GM15510 (cell line): ENCODE measurements at regions not wholly inside any gene's neighbourhood (a gene's known extent, or its start where the extent isn't known, plus 50 kb on each side); places are given as distances from the start of the nearest gene placed in this dataset.

ENCODE experiments used
- POLR2A ChIP-seq: IDR thresholded peaks from 3 replicates; pipeline ENCODE4 v1.6.1; 2011; ENCODE audit warnings: borderline replicate concordance; ENCODE audit not compliant: insufficient read length; ENCODE audit errors: extremely low read depth

DNA sequence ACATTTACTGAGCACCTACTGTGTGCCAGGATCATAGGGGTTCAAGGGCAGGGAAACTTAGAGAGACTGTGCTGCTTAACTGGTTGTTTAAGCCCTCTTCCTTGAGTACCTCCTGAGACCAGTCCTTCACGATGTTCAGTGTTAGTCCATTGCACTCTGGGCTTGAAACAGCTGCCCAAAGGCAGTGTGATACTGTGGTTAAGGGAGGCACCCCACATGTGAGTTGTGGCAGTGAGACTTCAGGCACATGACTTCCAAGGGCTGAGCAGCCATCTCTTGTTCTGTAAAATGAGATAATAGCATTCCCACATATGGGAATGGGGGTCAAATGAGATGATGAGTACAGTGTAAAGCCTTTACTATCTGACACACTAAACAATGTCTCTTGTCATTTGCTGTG, 75.1 kb downstream of the LINGO1 start:
- TF ChIP-seq POLR2A = no peak

DNA sequence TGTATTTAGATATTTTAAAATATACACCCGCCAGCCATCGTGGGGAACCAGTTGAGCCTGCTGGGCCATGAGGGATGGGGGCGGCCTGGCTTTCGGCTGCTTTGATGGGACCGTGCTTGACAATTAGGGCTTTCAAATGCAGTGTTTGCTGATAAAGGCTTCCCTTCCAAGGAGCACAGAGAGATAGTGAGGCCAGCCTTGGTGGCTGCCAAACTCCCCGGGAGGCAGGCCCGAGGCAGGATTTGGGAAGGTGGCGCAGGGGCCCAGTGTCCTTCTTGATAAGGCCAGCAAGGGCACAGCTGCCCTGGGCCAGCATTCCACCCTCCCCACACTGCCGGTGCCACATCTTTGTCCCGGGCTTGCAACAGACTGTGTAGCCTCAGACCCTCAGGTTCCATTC, 75.6 kb downstream of the LINGO1 start:
- TF ChIP-seq POLR2A = no peak

DNA sequence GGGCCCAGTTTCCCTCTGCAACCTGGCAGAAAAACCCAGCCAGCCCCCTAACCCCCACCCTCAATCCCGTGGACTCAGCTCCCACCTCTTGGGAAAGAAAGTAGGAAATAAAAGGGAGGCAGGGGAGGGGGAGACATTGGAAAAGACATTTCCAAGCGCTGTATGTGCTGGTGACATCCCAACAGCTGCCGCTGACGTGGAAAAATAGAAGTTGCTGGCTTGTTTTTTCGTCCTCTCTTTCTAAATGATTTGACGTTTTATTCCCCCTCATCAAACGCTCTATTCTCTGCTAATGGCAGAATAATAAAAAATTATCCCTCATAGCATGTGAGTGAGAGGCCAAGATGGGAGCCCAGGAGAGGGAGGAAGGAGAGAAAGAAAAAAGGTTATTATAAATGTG, 76.1 kb downstream of the LINGO1 start:
- TF ChIP-seq POLR2A = no peak

DNA sequence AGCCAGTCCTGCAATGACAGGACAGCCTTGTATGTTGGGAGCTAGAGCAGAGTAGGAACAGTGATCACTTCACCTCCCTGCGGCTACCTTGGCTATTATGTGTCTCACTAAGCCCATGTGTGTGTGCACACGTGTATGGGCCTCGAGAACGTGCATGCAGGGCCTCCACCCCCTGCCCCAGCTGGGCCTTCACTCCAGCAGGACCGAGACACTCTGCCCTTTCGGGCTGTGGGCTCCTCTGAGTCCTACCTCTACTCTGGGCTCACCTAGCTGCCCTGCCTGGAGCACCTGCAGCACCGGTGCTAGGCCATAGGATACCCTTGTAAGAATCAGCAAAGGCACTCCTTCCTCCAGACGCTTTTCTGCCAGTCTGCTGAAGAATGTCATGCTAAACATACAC, 77.5 kb downstream of the LINGO1 start:
- TF ChIP-seq POLR2A = no peak

DNA sequence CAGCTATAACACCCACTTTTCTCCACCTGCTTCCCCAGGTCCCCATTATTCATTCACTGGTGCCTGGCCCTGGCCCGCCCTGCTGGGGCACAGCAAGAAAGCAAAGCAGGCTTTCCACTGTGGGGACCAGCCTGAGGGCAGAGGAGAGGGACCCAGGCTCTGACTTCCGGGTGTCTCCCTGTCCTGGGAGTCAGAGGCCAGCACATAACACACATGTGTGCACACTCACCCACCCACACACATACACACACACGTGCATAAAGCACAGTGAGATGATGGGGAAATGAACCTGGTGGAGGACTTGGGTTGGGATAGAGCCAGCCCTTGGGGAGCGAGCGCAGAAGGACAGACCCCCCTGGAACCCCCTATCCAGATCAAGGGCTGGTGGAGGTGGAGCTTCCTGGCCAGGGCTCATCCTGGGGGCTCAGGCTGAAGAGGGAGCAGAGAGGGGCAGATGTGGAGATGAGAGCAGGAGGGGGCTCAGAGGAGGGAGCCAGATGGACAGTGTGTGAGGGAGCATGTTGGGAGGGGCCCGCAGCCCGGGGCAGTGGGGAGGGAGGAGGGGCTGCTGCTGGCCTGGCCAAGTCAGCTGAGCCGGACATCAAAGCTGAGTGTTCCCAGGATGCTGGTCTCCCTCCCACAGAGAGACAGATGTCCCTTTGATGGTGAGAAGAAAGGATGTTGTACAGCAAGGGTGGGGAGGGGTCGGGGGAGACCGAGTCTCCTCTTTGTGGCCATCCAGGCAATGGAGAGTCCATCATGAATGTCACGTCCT, 78.2 kb downstream of the LINGO1 start:
- TF ChIP-seq POLR2A = no peak

DNA sequence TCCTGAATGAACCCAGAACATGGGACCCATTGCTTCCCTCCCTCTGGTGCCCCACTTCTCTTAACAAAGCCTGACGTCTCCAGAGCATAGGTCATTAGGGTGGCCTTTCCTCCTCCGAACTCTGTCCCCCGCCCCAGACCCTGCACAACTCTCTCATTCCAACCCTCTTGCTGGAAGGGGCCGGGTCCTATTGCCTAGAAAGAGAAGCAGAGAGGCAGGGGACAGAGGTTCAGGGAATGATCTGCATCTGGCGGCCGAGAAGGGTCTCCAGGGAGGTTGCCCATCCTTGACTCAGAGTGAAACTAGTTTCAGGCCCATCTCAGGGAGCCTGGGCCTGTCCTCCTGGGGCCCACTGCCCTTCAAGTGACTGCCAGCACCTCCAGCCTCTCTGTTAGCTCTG, 79.0 kb downstream of the LINGO1 start:
- TF ChIP-seq POLR2A = no peak

DNA sequence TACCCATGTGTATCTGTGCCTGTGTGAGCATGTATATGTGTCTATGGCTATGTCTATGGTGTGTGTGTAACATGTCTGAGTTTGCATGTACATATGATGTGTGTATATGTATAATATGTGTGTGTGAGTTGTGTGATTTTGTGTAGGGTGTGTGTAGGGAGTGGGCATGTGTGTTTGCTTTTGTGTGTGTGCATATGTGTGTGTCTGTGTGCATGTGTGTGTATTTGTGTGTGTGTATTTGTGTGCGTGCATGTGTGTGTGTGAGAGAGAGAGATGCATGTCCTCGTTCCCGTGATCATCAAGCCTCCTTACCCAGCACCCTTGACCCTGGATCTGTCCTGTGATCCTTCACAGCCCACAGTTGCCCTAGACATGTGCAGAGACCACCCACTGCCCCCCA, 79.5 kb downstream of the LINGO1 start:
- no peak for TF ChIP-seq POLR2A

DNA sequence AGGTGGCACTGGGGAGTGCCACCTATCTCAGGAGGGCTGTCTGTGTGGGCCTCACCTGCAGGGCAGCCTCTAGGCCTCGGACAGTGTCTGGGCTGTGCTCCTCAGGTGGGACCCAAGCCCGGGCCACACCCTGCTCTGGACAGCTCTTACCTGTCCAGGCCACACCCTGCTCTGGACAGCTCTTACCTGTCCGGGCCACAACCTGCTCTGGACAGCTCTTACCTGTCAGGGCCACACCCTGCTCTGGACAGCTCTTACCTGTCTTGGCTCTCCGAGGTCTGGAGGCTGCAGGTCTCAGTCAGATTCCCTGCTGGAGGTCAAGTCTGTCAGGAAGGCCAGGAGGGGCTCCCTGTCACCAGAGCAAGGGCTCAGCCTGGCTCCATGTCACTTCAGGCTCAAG, 80.6 kb downstream of the LINGO1 start:
- TF ChIP-seq POLR2A = no peak

DNA sequence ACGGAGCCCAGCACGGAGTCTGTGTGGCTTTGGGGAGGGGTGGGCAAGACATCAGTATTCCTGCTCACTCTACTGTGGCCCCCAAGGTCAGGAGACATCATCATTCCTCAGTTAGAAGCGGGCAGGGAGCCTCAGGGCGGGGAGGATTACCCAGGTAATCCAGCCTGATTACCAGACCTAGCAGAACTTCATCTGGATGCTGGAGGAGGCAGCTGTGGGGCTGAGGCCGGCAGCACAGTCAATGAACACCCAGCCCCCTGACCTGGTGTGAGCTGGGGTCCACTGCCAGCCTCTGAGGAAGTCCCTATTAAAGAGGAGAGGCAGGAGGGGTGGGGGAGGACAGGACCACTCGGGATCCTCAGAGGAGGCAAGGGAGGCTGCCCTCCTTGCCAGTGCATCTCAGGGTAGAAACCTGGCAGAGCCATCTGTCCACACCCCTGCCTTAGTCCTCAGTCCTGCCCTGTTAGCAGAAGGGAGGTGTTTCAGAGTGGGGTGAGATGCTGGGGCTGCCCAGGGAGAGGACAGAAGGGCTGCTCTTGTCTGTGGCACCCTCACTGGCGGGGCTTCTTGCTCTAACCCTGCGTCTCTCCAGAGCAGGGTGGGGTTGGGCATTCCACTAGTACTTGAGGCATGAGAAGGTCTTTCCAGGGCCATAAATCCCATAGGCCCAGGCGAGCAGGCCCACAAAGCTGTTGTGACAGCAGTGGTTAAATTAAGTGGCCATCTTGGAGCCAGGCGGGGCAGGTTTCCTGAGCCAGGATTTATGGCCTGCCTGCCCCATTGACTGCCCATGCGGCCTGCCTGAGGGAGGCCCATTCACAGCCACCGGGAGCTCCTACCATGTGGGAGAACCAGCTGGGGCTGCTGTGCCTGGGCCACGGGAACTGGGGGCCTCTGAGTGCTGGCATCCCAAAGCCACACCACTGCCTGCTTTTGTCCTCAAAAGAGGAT, 82.1 kb downstream of the LINGO1 start:
- no peak for TF ChIP-seq POLR2A

DNA sequence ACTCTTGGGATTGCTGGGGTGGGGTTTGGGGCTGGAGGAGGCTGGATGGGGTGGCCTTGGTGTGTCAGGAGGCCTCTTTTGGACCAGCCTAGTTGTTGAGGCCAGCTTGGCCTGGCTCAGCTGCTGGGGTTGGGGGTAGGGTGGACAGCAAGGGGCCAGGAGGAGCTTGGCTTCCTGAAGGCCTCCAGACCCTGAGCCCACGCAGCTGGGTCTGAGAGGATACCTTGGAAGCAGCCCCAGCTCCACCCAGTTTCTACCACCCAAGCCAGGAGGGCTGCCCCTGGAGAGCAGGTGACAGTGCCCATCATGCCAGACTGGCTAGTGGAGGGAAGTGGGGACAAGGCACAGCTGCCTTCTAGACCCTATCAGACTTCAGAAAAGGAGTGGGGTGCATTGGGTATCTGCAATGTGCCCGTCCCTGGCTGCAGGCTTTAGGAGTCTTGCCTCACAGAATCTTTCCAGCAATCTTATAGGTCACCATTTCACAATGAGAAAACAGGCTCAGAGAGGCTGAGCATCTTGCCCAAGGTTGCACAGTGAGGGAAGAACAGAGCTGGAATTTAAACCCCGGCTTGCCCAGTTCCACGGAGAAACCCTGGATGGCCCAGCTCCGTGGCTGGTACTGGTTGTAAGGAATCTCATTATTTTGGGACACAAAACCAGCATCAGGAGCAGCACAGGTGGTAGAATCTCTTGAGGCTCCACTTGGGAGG, 83.0 kb downstream of the LINGO1 start:
- TF ChIP-seq POLR2A = no peak

DNA sequence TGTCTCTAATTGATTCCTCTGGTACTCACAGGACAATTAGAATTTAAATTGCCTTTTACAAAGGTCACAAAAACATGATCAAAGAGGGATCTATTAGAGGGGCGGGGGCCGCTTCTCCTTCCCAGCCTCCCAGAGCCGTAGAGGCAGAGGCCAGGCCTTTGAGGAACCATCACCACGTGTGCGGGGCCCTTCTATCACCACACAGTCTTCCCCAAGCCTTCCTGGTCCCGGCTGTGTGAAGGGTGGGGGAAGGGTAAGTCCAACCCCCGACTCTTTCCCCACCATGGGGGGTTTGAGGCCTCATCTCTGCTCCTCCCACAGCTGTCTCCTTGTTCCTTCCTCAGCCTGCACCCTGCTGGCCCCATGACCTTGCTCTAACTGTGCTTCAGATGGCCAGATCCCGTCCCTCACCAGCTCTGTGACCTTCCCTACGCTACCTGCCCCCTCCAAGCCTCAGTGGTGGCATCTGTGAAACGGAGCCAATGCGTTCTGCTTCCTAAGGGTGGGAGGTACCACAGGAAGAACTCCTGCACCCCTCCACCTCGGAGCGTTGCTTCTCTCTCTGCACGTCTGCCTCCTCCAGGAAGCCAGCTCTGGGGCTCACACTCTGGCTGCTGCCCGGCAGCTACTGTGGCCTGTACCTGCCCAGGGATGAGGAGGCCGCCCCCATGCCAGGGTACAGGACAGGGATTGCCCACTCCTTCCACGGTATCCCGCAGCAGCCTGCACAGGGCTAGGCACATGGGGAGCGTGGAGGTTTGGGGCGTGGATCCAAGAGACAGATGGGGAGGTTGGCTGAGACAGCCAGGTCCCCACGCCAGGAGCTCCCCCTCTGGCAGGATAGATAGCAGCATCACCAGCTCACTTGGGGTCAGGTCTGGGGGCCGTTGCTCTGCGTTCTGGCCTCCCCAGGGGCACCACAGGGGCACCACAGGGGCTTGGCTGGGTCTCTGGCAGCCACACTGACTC, 83.8 kb downstream of the LINGO1 start:
- no peak for TF ChIP-seq POLR2A

DNA sequence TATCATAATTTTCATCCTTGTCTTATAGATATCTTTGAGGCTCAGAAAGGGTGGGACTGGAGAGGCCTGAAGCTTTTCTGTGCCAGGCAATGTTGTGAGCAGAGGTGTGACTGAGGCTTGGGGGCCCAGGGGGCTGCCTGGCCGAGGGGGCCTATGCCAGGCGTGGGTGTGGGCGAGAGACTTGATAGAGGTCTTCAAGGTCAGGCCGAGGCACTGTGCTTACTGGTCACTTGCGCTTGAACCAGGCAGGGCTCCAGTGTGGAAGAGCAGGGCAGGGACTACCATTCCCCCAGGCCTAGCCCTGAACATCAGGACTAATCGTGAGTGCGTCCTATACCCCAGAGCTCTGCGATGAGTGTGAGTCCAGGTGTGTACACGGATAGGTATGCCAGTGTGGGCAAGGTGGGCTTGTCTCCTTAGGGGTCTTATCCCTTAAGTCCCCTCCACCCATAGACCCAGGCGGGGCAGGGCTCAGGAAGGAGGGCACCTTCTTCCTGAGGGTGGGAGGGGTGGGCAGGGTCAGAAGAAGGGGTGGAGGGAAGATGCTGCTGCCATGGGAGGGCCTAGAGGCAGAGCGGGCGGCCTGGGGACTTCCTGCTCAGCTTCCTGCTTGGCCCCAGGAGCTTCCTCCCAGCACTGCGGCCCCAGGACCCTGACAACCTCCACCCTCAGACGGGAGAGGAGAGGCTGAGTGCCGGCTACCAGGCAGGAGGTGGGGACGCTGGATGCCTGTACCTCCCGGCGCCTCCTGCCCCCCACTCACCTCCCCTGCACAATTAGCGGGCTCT, 84.7 kb downstream of the LINGO1 start:
- no peak for TF ChIP-seq POLR2A

DNA sequence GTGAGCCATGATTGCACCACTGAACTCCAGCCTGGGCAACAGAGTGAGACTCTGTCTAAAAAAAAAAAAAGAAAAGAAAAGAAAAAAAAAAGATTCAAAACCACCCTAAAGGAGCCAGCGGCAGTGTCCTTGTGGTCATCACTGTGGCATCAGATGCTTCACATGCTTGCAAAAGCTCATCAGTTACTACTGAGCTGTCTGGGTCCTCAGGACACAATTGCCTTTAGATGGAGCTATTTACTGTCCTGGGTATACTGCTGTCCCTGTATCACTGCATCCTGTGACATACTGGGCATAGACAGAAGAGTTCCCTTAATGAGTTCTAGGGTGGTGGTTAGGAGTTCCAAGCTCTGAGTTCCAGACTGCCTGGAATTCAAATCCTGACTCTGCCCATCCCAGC, 85.8 kb downstream of the LINGO1 start:
- TF ChIP-seq POLR2A = no peak
